Mucosa of descending colon (tissue), 3 donors: ENCODE measurements at regions not wholly inside any gene's neighbourhood (a gene's known extent, or its start where the extent isn't known, plus 50 kb on each side); places are given as distances from the start of the nearest gene placed in this dataset.

Source experiments
- ATAC-seq: fragments of 200-7000 bp; cut with Tn5 transposase; one replicate; pipeline ENCODE4 v1.9.1; 2020; ENCODE audit warnings: mild to moderate bottlenecking, moderate library complexity
- DNase-seq, 3 donors: peaks; one replicate each; pipeline ENCODE4 v3.0.0-alpha.2; 2020
- H3K36me3 ChIP-seq: fragments of 200-600 bp; one replicate; pipeline ENCODE4 v1.8.0; 2021; ENCODE audit warnings: low read depth, mild to moderate bottlenecking
- H3K4me1 ChIP-seq: fragments of 200-600 bp; one replicate; pipeline ENCODE4 v1.8.0; 2021; ENCODE audit warnings: low read depth, mild to moderate bottlenecking
- H3K4me3 ChIP-seq: fragments of 200-600 bp; one replicate; pipeline ENCODE4 v1.8.0; 2021; ENCODE audit warnings: mild to moderate bottlenecking
- H3K9me3 ChIP-seq: fragments of 200-600 bp; one replicate; pipeline ENCODE4 v1.8.0; 2021; ENCODE audit warnings: mild to moderate bottlenecking
- intact Hi-C, 2 donors: fragments of 100-400 bp; cut with DNase I in 1 of 2; cut with micrococcal nuclease in 1 of 2; formaldehyde crosslinking; loops; one replicate each; pipeline versions ENCODE4 v1.11.0 to v1.11.1; 2022; cut with DNase I, micrococcal nuclease
- TF ChIP-seq, protein P1 (sequence below): fragments of 200-600 bp; IDR thresholded peaks from one replicate; pipeline ENCODE4 v1.8.0; 2022; ENCODE audit warnings: antibody characterized with exemption, mild to moderate bottlenecking
- donor health status: DM: no; HTN: no; CAD: no; lungs with moderate emphysema.
- donor health status: DM: no; HTN: no; CAD: no.
- donor health status: DM: no; HTN: yes; CAD: no.

DNA sequence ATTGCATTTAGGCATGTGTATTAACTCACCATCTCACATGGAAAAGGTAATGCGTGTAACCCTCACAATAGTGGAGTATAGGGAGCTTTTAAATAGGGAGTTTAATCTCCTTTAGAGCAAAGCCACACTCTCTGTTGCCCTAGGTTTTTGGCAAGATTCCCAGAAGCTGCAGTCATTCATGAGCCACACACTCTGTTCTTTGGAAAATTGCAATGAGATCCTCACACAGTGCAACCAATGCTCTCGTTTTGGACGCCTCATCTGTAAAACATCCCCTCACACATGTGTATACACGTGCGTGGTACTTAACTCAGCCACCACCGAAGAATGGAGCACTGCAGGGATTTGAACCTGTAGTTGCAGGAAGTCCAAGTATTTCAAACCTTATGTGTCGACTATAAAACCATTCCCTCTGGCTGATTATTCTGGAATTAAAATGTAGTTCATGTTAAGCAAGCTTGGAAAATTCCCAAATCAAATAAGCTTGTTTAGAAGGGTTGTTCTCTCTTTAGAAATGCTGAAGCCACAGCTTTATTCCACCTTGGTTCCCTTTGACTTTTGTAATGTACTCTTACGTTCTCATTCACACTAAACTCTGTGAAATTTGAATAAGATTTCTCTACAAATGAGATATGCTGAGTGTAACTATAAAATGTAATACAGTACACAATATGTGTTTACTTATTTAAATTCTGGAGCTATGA, 489.8 kb upstream of the MANEA start:
- no peak for DNase-seq
- TF ChIP-seq, protein P1, sequence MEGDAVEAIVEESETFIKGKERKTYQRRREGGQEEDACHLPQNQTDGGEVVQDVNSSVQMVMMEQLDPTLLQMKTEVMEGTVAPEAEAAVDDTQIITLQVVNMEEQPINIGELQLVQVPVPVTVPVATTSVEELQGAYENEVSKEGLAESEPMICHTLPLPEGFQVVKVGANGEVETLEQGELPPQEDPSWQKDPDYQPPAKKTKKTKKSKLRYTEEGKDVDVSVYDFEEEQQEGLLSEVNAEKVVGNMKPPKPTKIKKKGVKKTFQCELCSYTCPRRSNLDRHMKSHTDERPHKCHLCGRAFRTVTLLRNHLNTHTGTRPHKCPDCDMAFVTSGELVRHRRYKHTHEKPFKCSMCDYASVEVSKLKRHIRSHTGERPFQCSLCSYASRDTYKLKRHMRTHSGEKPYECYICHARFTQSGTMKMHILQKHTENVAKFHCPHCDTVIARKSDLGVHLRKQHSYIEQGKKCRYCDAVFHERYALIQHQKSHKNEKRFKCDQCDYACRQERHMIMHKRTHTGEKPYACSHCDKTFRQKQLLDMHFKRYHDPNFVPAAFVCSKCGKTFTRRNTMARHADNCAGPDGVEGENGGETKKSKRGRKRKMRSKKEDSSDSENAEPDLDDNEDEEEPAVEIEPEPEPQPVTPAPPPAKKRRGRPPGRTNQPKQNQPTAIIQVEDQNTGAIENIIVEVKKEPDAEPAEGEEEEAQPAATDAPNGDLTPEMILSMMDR: no peak
- intact Hi-C loops: no loop called here
- ATAC-seq: no peak
- Histone ChIP-seq H3K9me3 (no peaks in the 10 kb centered on the region), H3K36me3 (no peaks in the 10 kb centered on the region), H3K4me3 (no peak overlapping the region), H3K4me1 (no peaks in the 10 kb centered on the region)

DNA sequence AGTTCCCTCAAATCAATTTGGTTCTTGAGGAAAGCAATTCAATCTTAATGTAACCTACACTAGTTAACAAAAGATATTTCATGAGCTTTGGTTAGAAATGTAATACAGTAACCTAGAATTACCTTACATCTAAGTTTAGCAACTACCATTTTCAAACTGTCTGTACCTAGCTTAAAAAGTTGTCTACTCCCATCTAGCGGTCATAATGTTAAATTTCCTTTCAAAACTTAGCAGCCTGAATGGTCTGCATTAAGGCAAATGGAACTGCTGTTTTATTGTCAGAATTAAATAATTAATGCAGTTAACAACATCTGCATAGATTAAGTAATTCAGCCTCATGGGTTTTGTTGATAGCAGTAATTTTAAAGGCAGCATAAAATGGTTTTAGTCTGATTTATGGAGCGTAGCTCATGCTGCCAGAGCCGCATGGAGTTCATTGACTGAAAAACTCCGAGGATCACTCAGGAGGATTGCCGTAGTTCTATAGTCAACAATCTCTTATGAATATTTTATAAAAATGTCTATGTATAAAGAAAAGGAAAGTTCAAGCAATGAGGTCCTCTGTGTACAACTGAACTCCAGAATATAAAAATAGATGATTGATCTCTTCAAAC, 485.4 kb upstream of the MANEA start:
- H3K4me1 ChIP-seq: no peaks in the 10 kb centered on the region
- TF ChIP-seq, protein P1: no peak
- DNase-seq: no peak
- peak; percentile 38 for ATAC-seq
- intact Hi-C loops: no loop called here
- H3K36me3 ChIP-seq: no peaks in the 10 kb centered on the region
- no peak overlapping the region for H3K4me3 ChIP-seq
- H3K9me3 ChIP-seq: no peaks in the 10 kb centered on the region

DNA sequence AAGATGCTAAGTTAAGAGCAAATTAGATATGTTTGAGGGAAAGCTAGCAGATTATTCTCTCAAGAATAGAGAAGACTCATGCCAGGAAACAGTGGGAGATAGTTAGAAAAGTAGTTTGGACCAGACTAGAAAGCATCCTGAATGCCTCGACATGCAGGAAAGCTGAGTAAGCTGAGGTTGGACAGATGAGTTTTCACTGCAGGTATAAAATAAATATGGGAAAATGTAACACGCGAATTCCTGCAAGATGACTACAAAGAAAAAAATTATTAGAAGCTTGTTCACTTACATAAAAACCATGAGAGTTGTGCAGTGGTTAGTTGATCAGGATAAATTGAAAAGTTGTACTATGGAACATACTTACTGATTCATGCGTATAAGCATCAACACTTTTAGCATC, 484.2 kb upstream of the MANEA start:
- H3K4me3 ChIP-seq: no peak overlapping the region
- ATAC-seq (no peak), DNase-seq (no peak)
- intact Hi-C loops: no loop called here
- TF ChIP-seq, protein P1: no peak
- H3K4me1 ChIP-seq: no peaks in the 10 kb centered on the region
- H3K9me3 ChIP-seq: no peaks in the 10 kb centered on the region
- H3K36me3 ChIP-seq: no peaks in the 10 kb centered on the region

DNA sequence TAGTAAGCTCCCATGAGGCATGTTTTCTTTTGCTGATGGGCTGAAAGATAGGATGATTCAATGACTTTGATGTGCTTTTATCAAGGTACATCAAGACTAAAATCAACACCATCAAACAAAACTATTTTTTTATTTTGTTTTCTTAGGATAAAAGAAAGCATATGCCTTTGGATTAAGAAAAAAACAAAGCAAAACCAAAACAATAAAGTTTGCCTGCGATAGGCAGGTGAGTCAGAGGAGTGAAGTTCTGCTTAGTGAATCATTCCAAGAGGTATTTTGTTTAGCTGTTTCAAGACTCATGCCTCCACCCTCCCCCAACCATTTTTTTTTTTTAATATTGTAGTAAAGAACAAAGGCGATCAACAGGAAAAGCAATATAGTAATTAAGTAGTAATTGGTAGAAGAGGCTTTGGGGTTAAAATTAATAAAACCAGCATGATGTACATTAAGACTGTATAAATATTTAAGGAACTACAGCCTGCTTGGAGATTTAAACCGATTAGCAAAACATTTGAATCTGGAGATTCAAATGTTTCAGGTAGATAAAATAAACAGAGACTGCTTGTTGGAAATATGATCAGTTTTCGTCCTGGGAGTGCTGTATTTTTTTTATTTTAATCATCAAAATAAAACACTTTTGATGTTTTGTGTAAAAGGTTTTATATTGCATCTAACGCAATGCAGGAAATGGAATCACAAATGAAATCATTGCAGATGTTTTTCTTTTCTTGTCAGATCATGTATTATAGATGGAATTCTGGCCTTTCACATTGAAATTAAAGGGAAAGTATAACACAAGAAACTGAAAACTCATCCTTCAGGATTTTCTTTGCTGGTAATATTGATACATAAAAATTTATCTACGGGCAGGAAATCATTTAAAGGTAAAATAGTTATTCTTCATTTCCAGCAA, 482.3 kb upstream of the MANEA start:
- H3K36me3 ChIP-seq: no peaks in the 10 kb centered on the region
- ATAC-seq: no peak
- DNase-seq: no peak
- TF ChIP-seq, protein P1: no peak
- intact Hi-C loops: no loop called here
- no peak overlapping the region for H3K4me3 ChIP-seq
- H3K9me3 ChIP-seq: no peaks in the 10 kb centered on the region
- H3K4me1 ChIP-seq: no peaks in the 10 kb centered on the region

DNA sequence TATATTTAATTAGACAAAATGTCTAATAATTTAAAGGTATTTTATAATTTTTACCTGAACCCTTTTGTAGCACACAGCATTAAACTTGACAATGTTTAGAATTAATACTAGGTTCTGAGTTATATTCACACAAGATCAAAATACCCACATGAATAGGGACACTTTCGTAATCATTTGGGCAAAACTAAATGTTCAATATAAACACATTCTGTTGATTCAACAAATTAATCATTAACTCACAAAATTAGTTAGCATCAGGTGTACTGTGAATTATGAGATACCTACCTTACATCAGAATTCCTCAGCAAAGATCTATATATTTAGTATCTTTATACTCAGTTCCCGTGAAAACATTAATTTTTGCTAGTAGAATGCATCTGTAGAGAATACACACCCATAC, 481.5 kb upstream of the MANEA start:
- H3K36me3 ChIP-seq: no peaks in the 10 kb centered on the region
- H3K4me1 ChIP-seq: no peaks in the 10 kb centered on the region
- DNase-seq: no peak
- H3K9me3 ChIP-seq: no peaks in the 10 kb centered on the region
- intact Hi-C loops: no loop called here
- no peak overlapping the region for H3K4me3 ChIP-seq
- TF ChIP-seq, protein P1: no peak
- no peak for ATAC-seq
